ENCODE measurements at regions not wholly inside any gene's neighbourhood (a gene's known extent, or its start where the extent isn't known, plus 50 kb on each side); places are given as distances from the start of the nearest gene placed in this dataset.

GRCh38 chr10:125368146-125368545, 207.8 kb upstream of the CTBP2 start:
- Mint-ChIP-seq H3K27me3 (peaks cover 2 to 19% (median 11%) of the 10 kb centered on the region in 5 donors), H3K27ac (no peak overlapping the region), H3K4me3 (no peak overlapping the region), H3K9me3 (peaks cover 6 to 23% (median 9%) of the 10 kb centered on the region in 9 donors), H3K4me1 (no peaks in the 10 kb centered on the region), H3K36me3 (peaks cover 0 to 14% (median 3%) of the 10 kb centered on the region in 3 donors)
- DNase-seq (no peak), ATAC-seq (no peak)
- POLR2A ChIA-PET: no interaction called here

GRCh38 chr10:125363791-125364190, 203.4 kb upstream of the CTBP2 start:
- H3K27ac Mint-ChIP-seq: no peak overlapping the region
- no peak for ATAC-seq
- no peak for DNase-seq
- H3K4me3 Mint-ChIP-seq: no peak overlapping the region
- peaks cover 7 to 35% (median 11%) of the 10 kb centered on the region in 9 donors for H3K9me3 Mint-ChIP-seq
- POLR2A ChIA-PET: no interaction called here
- peaks cover 0 to 18% (median 8%) of the 10 kb centered on the region in 5 donors for H3K27me3 Mint-ChIP-seq
- no peaks in the 10 kb centered on the region for H3K4me1 Mint-ChIP-seq
- peaks cover 0 to 10% (median 3%) of the 10 kb centered on the region in 3 donors for H3K36me3 Mint-ChIP-seq

- H3K4me3 Mint-ChIP-seq: no peak overlapping the region
- no peak overlapping the region for H3K27ac Mint-ChIP-seq
- DNase-seq: no peak
- H3K36me3 Mint-ChIP-seq: peaks cover 0 to 10% (median 3%) of the 10 kb centered on the region in 3 donors
- peaks cover 0 to 19% (median 8%) of the 10 kb centered on the region in 5 donors for H3K27me3 Mint-ChIP-seq
- no peaks in the 10 kb centered on the region for H3K4me1 Mint-ChIP-seq
- ATAC-seq: no peak
- POLR2A ChIA-PET: no interaction called here
- H3K9me3 Mint-ChIP-seq: peaks cover 7 to 35% (median 11%) of the 10 kb centered on the region in 9 donors
These were observed 202.6 kb upstream of the CTBP2 start for GRCh38 chr10:125362950-125363349.

GRCh38 chr10:125359401-125359800, 199.0 kb upstream of the CTBP2 start:
- Mint-ChIP-seq H3K4me1 (no peaks in the 10 kb centered on the region), H3K36me3 (no peaks in the 10 kb centered on the region), H3K9me3 (peaks cover 0 to 32% (median 6%) of the 10 kb centered on the region in 9 donors), H3K27ac (no peak overlapping the region), H3K27me3 (peaks cover 0 to 16% (median 8%) of the 10 kb centered on the region in 5 donors), H3K4me3 (no peak overlapping the region)
- no peak for DNase-seq
- no peak for ATAC-seq
- POLR2A ChIA-PET: no interaction called here

- H3K9me3 Mint-ChIP-seq: peaks cover 0 to 15% (median 0%) of the 10 kb centered on the region in 9 donors
- H3K36me3 Mint-ChIP-seq: no peaks in the 10 kb centered on the region
- no peak overlapping the region for H3K4me3 Mint-ChIP-seq
- DNase-seq (no peak), ATAC-seq (no peak)
- peaks cover 0 to 9% (median 2%) of the 10 kb centered on the region in 5 donors for H3K27me3 Mint-ChIP-seq
- no peaks in the 10 kb centered on the region for H3K4me1 Mint-ChIP-seq
- POLR2A ChIA-PET: no interaction called here
- no peak overlapping the region for H3K27ac Mint-ChIP-seq
These were observed 195.3 kb upstream of the CTBP2 start for GRCh38 chr10:125355657-125356056.

- POLR2A ChIA-PET: no interaction called here
- no peaks in the 10 kb centered on the region for H3K4me1 Mint-ChIP-seq
- H3K9me3 Mint-ChIP-seq: peaks cover 0 to 6% (median 0%) of the 10 kb centered on the region in 9 donors
- H3K4me3 Mint-ChIP-seq: no peak overlapping the region
- ATAC-seq (no peak), DNase-seq (no peak)
- no peaks in the 10 kb centered on the region for H3K36me3 Mint-ChIP-seq
- H3K27me3 Mint-ChIP-seq: peaks cover 5 to 15% (median 9%) of the 10 kb centered on the region in 5 donors
- H3K27ac Mint-ChIP-seq: no peak overlapping the region
These were observed 190.2 kb upstream of the CTBP2 start for GRCh38 chr10:125350519-125350918.

- no peak overlapping the region for H3K4me3 Mint-ChIP-seq
- ATAC-seq (no peak), DNase-seq (no peak)
- no peak overlapping the region for H3K27ac Mint-ChIP-seq
- POLR2A ChIA-PET: no interaction called here
- peaks cover 10 to 19% (median 16%) of the 10 kb centered on the region in 5 donors for H3K27me3 Mint-ChIP-seq
- H3K4me1 Mint-ChIP-seq: no peaks in the 10 kb centered on the region
- peaks cover 0 to 8% (median 0%) of the 10 kb centered on the region in 9 donors for H3K9me3 Mint-ChIP-seq
- H3K36me3 Mint-ChIP-seq: no peaks in the 10 kb centered on the region
These were observed 188.2 kb upstream of the CTBP2 start for GRCh38 chr10:125348536-125348935.

- POLR2A ChIA-PET: no interaction called here
- ATAC-seq (no peak), DNase-seq (no peak)
- H3K4me1 Mint-ChIP-seq: no peaks in the 10 kb centered on the region
- peaks cover 0 to 12% (median 3%) of the 10 kb centered on the region in 9 donors for H3K9me3 Mint-ChIP-seq
- no peak overlapping the region for H3K4me3 Mint-ChIP-seq
- H3K27ac Mint-ChIP-seq: no peak overlapping the region
- H3K27me3 Mint-ChIP-seq: peaks cover 7 to 19% (median 16%) of the 10 kb centered on the region in 5 donors
- peaks cover 0 to 6% (median 0%) of the 10 kb centered on the region in 3 donors for H3K36me3 Mint-ChIP-seq
These were observed 184.3 kb upstream of the CTBP2 start for GRCh38 chr10:125344573-125345171.

GRCh38 chr10:125343983-125344382, 183.6 kb upstream of the CTBP2 start:
- ATAC-seq: no peak
- POLR2A ChIA-PET: no interaction called here
- no peak overlapping the region for H3K27ac Mint-ChIP-seq

GRCh38 chr10:125343118-125343925, 183.0 kb upstream of the CTBP2 start:
- Mint-ChIP-seq H3K4me1 (no peaks in the 10 kb centered on the region), H3K9me3 (peaks cover under 1 to 13% (median 6%) of the 10 kb centered on the region in 9 donors), H3K27me3 (peaks cover 7 to 19% (median 12%) of the 10 kb centered on the region in 5 donors), H3K36me3 (peaks cover 0 to 6% (median 0%) of the 10 kb centered on the region in 3 donors), H3K27ac (no peak overlapping the region), H3K4me3 (no peak overlapping the region)
- ATAC-seq (no peak), DNase-seq (no peak)
- POLR2A ChIA-PET: no interaction called here

More at GRCh38 chr10:125343983-125344382, 183.6 kb upstream of the CTBP2 start:
- H3K4me1 Mint-ChIP-seq: no peaks in the 10 kb centered on the region
- no peak overlapping the region for H3K4me3 Mint-ChIP-seq
- H3K9me3 Mint-ChIP-seq: peaks cover 0 to 13% (median 5%) of the 10 kb centered on the region in 9 donors
- DNase-seq: no peak
- peaks cover 7 to 19% (median 16%) of the 10 kb centered on the region in 5 donors for H3K27me3 Mint-ChIP-seq
- peaks cover 0 to 6% (median 0%) of the 10 kb centered on the region in 3 donors for H3K36me3 Mint-ChIP-seq

GRCh38 chr10:125341611-125342010, 181.2 kb upstream of the CTBP2 start:
- H3K4me3 Mint-ChIP-seq: no peak overlapping the region
- no peak overlapping the region for H3K27ac Mint-ChIP-seq
- H3K9me3 Mint-ChIP-seq: peaks cover 2 to 12% (median 6%) of the 10 kb centered on the region in 9 donors
- ATAC-seq (no peak), DNase-seq (no peak)
- POLR2A ChIA-PET: no interaction called here
- H3K36me3 Mint-ChIP-seq: peaks cover 0 to 6% (median 0%) of the 10 kb centered on the region in 3 donors
- H3K27me3 Mint-ChIP-seq: peaks cover 5 to 16% (median 10%) of the 10 kb centered on the region in 5 donors
- H3K4me1 Mint-ChIP-seq: no peaks in the 10 kb centered on the region

GRCh38 chr10:125340903-125341302, 180.5 kb upstream of the CTBP2 start:
- POLR2A ChIA-PET: no interaction called here
- no peak overlapping the region for H3K4me3 Mint-ChIP-seq
- DNase-seq: no peak
- no peak overlapping the region for H3K27ac Mint-ChIP-seq
- no peaks in the 10 kb centered on the region for H3K4me1 Mint-ChIP-seq
- ATAC-seq: no peak
- peaks cover 2 to 12% (median 6%) of the 10 kb centered on the region in 9 donors for H3K9me3 Mint-ChIP-seq
- peaks cover 0 to 6% (median 0%) of the 10 kb centered on the region in 3 donors for H3K36me3 Mint-ChIP-seq
- H3K27me3 Mint-ChIP-seq: peaks cover 5 to 12% (median 7%) of the 10 kb centered on the region in 5 donors

GRCh38 chr10:125337510-125337909, 177.1 kb upstream of the CTBP2 start:
- no peak for DNase-seq
- peaks cover 0 to 4% (median 0%) of the 10 kb centered on the region in 5 donors for H3K27me3 Mint-ChIP-seq
- no peak overlapping the region for H3K27ac Mint-ChIP-seq
- H3K9me3 Mint-ChIP-seq: peaks cover 2 to 12% (median 6%) of the 10 kb centered on the region in 9 donors
- POLR2A ChIA-PET: no interaction called here
- no peaks in the 10 kb centered on the region for H3K4me1 Mint-ChIP-seq
- no peak for ATAC-seq
- H3K4me3 Mint-ChIP-seq: no peak overlapping the region
- H3K36me3 Mint-ChIP-seq: peaks cover 0 to 6% (median 0%) of the 10 kb centered on the region in 3 donors

Data from naive thymus-derived CD8-positive, alpha-beta T cell (primary cell).